IMR-90 (cell line): ENCODE measurements at regions not wholly inside any gene's neighbourhood (a gene's known extent, or its start where the extent isn't known, plus 50 kb on each side); places are given as distances from the start of the nearest gene placed in this dataset.
"Not testable (repeated sequence)": the region's sequence is repeated elsewhere in the genome, so short reads cannot be mapped to it uniquely, and the experiment has no call there.

ENCODE experiments used
- ATAC-seq: fragments of 200-7000 bp; cut with Tn5 transposase; 2 replicates; pipeline ENCODE4 v1.9.1; 2020; ENCODE audit warnings: low read depth, mild to moderate bottlenecking, moderate library complexity
- BruUV-seq: library from RNA; stranded (reverse); fragments of 400-500 nt; replicated peaks from 2 replicates; lab custom pipeline; 2021; lab: Mats Ljungman, UMichigan
- CTCF ChIA-PET: fragments of 300-600 bp; formaldehyde crosslinking; extraction: SDS; loops from one replicate; lab custom pipeline; 2021; ENCODE audit warnings: antibody characterized with exemption; lab: Yijun Ruan, JAX
- POLR2A ChIA-PET: fragments of 300-600 bp; sonication (Branson Sonifier 250); formaldehyde crosslinking; loops from one replicate; lab custom pipeline; 2022; ENCODE audit warnings: antibody characterized with exemption; ENCODE audit not compliant: unreplicated experiment; lab: Charles Lee
- DNase-seq: peaks from one replicate; pipeline ENCODE4 v3.0.0; 2013
- H2AFZ ChIP-seq: replicated peaks from 2 replicates; pipeline ENCODE3; 2013; ENCODE audit warnings: low read length, mild to moderate bottlenecking; ENCODE audit not compliant: poor library complexity
- H2AK5ac ChIP-seq: 2 replicates; pipeline ENCODE4 v1.6.1; 2013; ENCODE audit warnings: low read depth, low read length, inconsistent platforms
- H2AK9ac ChIP-seq: replicated peaks from 2 replicates; pipeline ENCODE3; 2013; ENCODE audit warnings: mild to moderate bottlenecking, low read depth, low read length, moderate library complexity; ENCODE audit not compliant: poor library complexity
- H2BK120ac ChIP-seq: 2 replicates; pipeline ENCODE4 v1.6.1; 2013; ENCODE audit warnings: low read depth, low read length, inconsistent platforms
- H2BK15ac ChIP-seq: 3 replicates; pipeline ENCODE4 v1.6.1; 2013; ENCODE audit warnings: low read depth, low read length, inconsistent platforms
- H2BK20ac ChIP-seq: 2 replicates; pipeline ENCODE4 v1.6.1; 2013; ENCODE audit warnings: low read depth, mild to moderate bottlenecking, inconsistent platforms, low read length, moderate library complexity
- H2BK5ac ChIP-seq: 2 replicates; pipeline ENCODE4 v1.6.1; 2013; ENCODE audit warnings: mild to moderate bottlenecking, low read depth, low read length, inconsistent platforms; ENCODE audit not compliant: poor library complexity, severe bottlenecking
- H3K14ac ChIP-seq: replicated peaks from 2 replicates; pipeline ENCODE4 v1.6.1; 2013; ENCODE audit warnings: low read depth, low read length, inconsistent platforms
- H3K18ac ChIP-seq: 2 replicates; pipeline ENCODE4 v1.6.1; 2013; ENCODE audit warnings: low read depth, low read length, control low read depth
- H3K23ac ChIP-seq: 2 replicates; pipeline ENCODE4 v1.6.1; 2013; ENCODE audit warnings: low read depth, low read length, inconsistent platforms
- H3K27ac ChIP-seq: 2 replicates; pipeline ENCODE4 v1.5.1; 2013; ENCODE audit warnings: mild to moderate bottlenecking, control low read depth, low read length; ENCODE audit not compliant: insufficient read depth
- H3K27me3 ChIP-seq: 2 replicates; pipeline ENCODE4 v1.6.1; 2013; ENCODE audit warnings: low read length; ENCODE audit not compliant: control insufficient read depth, insufficient read depth
- H3K36me3 ChIP-seq: 2 replicates; pipeline ENCODE4 v1.6.1; 2013; ENCODE audit warnings: low read length, mixed read lengths; ENCODE audit not compliant: control insufficient read depth, insufficient read depth
- H3K4ac ChIP-seq: 2 replicates; pipeline ENCODE4 v1.6.1; 2013; ENCODE audit warnings: low read depth, low read length, inconsistent platforms
- H3K4me1 ChIP-seq: 2 replicates; pipeline ENCODE4 v1.6.1; 2013; ENCODE audit warnings: low read length, mixed read lengths; ENCODE audit not compliant: control insufficient read depth, insufficient read depth
- H3K4me2 ChIP-seq: 2 replicates; pipeline ENCODE4 v1.6.1; 2013; ENCODE audit warnings: low read depth, mild to moderate bottlenecking, control low read depth, low read length, moderate library complexity
- H3K4me3 ChIP-seq: 2 replicates; pipeline ENCODE4 v1.5.1; 2013; ENCODE audit warnings: low read depth, mild to moderate bottlenecking, control low read depth, low read length, moderate library complexity; ENCODE audit not compliant: insufficient read depth
- H3K56ac ChIP-seq: 2 replicates; pipeline ENCODE4 v1.6.1; 2013; ENCODE audit warnings: low read length, inconsistent platforms; ENCODE audit not compliant: insufficient read depth; ENCODE audit errors: extremely low read depth
- H3K79me1 ChIP-seq, 2 experiments: 2 replicates each; pipeline ENCODE4 v1.6.1; 2013; ENCODE audit warnings: low read length in 2 of 2, inconsistent platforms in 1 of 2, low read depth in 1 of 2
- H3K9ac ChIP-seq: 2 replicates; pipeline ENCODE4 v1.6.1; 2013; ENCODE audit warnings: low read depth, low read length, control low read depth
- H3K9me1 ChIP-seq: 2 replicates; pipeline ENCODE4 v1.6.1; 2013; ENCODE audit warnings: low read length, inconsistent platforms; ENCODE audit not compliant: insufficient read depth
- H3K9me3 ChIP-seq: 2 replicates; pipeline ENCODE4 v1.6.1; 2013; ENCODE audit warnings: low read length; ENCODE audit not compliant: control insufficient read depth, insufficient read depth
- H4K20me1 ChIP-seq: 2 replicates; pipeline ENCODE4 v1.6.1; 2013; ENCODE audit warnings: low read length, inconsistent platforms; ENCODE audit not compliant: insufficient read depth
- H4K5ac ChIP-seq: 2 replicates; pipeline ENCODE4 v1.6.1; 2013; ENCODE audit warnings: mild to moderate bottlenecking, low read depth, low read length, control low read depth
- H4K8ac ChIP-seq, 2 experiments: 2 replicates each; pipeline ENCODE4 v1.6.1; 2013; ENCODE audit warnings: low read depth in 2 of 2, low read length in 2 of 2, control low read depth in 1 of 2, inconsistent platforms in 1 of 2
- H4K91ac ChIP-seq: 2 replicates; pipeline ENCODE4 v1.6.1; 2013; ENCODE audit warnings: low read depth, low read length, inconsistent platforms; ENCODE audit not compliant: insufficient read depth
- WGBS, 2 experiments: methylation state at CpG; one replicate each; pipeline versions ENCODE4 v1.1.5 to v1.1.7; 2013; ENCODE audit warnings: missing lambda C conversion rate in 2 of 2; ENCODE audit not compliant: insufficient read length in 1 of 2; ENCODE audit errors: extremely low coverage in 2 of 2; 5-methylcytosine and 5-hydroxymethylcytosine counted together
- dilution Hi-C: fragments of 300-500 bp; cut with HindIII; formaldehyde crosslinking; loops from one replicate; pipeline ENCODE4 v1.14.3; 2018; ENCODE audit warnings: low sequenced_read_pairs; ENCODE audit not compliant: unreplicated experiment
- in situ Hi-C: fragments of 300-500 bp; cut with MboI; formaldehyde crosslinking; loops from 3 replicates; pipeline ENCODE4 v1.14.3; 2019; ENCODE audit warnings: low sequenced_read_pairs, inconsistent platforms, mixed read lengths
- intact Hi-C: fragments of 100-400 bp; cut with micrococcal nuclease; formaldehyde crosslinking; loops from 2 replicates; pipeline ENCODE4 v1.10.0; 2022

DNA sequence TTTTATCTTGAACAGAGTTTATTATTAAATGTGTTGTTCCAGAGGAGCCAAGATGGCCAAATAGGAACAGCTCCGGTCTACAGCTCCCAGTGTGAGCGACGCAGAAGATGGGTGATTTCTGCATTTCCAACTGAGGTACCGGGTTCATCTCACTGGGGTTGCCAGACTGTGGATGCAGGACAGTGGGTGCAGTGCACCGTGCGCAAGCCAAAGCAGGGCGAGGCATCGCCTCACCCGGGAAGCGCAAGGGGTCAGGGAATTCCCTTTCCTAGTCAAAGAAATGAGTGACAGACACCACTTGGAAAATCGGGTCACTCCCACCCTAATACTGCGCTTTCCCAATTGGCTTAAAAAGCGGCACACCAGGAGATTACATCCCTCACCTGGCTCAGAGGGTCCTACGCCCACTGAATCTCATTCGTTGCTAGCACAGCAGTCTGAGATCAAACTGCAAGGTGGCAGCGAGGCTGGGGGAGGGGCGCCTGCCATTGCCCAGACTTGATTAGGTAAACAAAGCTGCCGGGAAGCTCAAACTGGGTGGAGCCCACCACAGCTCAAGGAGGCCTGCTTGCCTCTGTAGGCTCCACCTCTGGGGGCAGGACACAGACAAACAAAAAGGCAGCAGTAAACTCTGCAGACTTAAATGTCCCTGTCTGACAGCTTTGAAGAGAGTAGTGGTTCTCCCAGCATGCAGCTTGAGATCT, 155.2 kb upstream of the KBTBD8 start:
- H2BK5ac ChIP-seq, H3K56ac ChIP-seq, H2AFZ ChIP-seq, BruUV-seq, H3K9ac ChIP-seq, H2BK15ac ChIP-seq, CTCF ChIA-PET, H3K9me1 ChIP-seq, H3K4me1 ChIP-seq, ATAC-seq, H2AK5ac ChIP-seq, H2BK120ac ChIP-seq, H3K14ac ChIP-seq, H3K4ac ChIP-seq, H3K79me1 ChIP-seq, POLR2A ChIA-PET, H2AK9ac ChIP-seq, H4K8ac ChIP-seq, H3K23ac ChIP-seq, H3K27ac ChIP-seq, H3K4me3 ChIP-seq, in situ Hi-C loops, DNase-seq, intact Hi-C loops, H4K91ac ChIP-seq, H3K18ac ChIP-seq, H4K20me1 ChIP-seq, H3K9me3 ChIP-seq, H3K27me3 ChIP-seq, H2BK20ac ChIP-seq, H3K36me3 ChIP-seq, H4K5ac ChIP-seq, dilution Hi-C loops, H3K4me2 ChIP-seq: not testable (repeated sequence)
- WGBS, 2 experiments: 80% methylated on average over 4 of the region's 18 CpGs; no CpG with 5 or more reads in 1 of the 2 experiments
